NCI-H146 treated with DMSO at 0.1 percent for 48 hours (cell line): ENCODE measurements at regions not wholly inside any gene's neighbourhood (a gene's known extent, or its start where the extent isn't known, plus 50 kb on each side); places are given as distances from the start of the nearest gene placed in this dataset.

Source experiments
- DNase-seq: peaks from one replicate; lab custom pipeline; 2025; ENCODE audit not compliant: unreplicated experiment; lab: John Stamatoyannopoulos, UW

DNA sequence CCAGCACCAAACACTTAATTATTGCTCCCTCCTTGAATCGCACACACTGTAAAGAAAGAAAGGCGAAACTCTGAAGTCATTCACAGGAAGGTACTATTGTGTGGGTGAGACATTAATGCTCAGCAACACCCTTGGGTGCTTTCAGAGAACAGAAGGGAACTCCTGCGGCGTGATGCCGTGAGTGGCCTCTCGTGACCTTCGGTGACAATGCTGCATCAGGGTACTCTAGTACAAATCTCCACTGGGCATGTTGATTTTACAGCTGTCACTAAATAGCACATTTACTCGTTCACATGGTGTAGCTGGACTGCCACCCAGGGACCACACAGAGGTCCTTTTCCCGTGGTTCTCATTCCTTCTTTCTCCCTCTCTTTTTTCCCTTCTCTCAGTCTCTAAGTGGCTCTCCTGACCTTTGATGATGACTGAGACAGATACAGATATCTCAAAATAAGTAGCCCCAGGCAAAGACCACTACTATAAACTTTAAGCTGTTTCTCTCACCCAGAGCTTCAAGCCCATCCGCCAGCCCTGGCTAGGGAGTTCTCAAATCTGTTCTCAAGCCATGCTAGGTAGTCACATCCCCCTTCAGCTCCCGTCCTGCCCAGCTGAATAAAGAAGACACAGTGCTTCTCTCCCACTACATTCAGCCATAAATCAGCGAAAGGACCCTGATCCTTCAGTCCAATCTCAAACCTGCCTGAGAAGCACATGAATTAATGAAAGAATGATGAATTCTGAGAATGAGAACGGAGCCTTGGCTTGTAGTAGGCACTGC, 223.4 kb upstream of the FMN2 start:
- no peak for DNase-seq

DNA sequence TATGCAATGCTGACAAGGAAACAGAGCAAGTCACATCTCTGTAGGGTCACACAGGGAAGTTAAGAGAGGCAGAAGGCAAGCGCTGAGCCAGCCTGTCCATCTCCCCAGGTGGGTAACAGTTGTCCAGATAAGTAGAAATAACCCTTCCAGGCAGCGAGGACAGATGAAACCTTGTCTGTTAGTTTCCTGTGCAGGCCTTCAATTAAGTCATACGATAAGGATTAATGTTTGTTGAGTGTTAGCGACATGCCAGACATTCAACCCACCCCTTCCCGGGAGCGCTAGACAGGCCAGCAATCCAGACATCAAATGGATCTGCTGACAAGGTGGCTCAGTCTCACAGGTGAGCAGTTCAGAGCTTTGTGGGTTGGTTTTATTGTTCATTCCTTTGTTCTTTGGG, 221.5 kb upstream of the FMN2 start:
- no peak for DNase-seq

- DNase-seq, result no peak
Measured at GRCh38 chr1:239872626-239873025, 219.1 kb upstream of the FMN2 start.

- no peak for DNase-seq
Measured at GRCh38 chr1:239874831-239875230, 216.9 kb upstream of the FMN2 start.

DNA sequence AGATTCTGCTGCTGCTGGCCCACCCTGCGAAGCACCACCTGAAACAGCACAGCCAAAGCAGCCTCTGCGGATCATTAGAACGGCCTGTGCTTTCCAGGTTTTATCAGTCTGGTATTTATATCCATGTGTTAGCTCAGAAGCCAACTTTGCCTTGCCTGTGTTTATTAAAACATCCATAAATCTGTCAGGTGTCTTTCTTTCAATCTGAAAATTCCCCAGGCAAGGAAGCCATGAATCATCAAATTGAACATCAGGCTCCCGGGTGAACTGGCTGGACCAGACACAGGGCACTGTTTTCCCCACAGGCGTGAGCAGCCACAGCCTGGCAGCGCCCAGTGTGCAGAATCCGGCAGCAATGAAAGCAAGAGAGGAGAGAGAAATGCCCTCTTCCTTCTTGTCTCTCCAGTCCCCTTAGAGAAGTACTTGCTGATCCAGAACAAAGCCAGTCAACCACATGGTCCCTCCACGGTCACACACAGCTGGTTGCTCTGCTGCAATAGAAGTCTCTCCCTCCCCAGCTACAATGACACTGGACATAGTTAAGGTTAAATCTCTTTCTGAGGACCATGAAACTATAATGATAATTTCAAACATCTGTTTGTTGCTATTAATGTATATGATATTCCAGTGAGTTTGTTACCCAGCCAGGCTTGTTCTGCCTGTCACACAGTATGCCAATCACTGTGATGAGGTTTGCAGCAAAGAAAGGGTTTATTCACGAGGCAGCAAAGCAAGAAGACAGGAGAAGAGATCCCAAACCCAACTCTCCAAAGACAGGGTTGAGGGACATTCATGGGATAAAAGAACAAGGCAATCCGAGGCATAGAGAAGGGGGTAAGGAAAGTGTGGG, 212.1 kb upstream of the FMN2 start:
- no peak for DNase-seq

DNA sequence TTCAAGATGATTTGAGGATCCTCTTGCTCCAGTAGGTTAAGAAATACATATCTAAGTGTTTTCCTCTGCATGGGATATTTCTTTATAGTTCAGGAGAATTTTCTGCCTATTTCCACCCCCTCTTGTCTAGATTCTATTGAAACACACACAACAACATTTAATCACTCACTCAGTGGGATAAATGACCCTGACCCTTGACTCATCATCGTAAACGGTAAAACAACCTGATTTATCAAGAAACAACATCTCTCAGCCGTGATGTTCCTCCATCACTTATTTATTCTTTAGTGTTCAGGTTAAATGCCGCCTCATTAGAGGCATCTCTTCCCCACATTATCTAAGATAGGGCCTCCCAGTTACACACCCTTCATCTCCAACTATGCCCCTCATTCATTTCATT, 208.7 kb upstream of the FMN2 start:
- no peak for DNase-seq

- no peak for DNase-seq
Measured at GRCh38 chr1:239884796-239885195, 206.9 kb upstream of the FMN2 start.

- DNase-seq, result no peak
Measured at GRCh38 chr1:239886266-239886665, 205.4 kb upstream of the FMN2 start.

GRCh38 chr1:239888639-239889038, 203.0 kb upstream of the FMN2 start:
- no peak for DNase-seq

DNA sequence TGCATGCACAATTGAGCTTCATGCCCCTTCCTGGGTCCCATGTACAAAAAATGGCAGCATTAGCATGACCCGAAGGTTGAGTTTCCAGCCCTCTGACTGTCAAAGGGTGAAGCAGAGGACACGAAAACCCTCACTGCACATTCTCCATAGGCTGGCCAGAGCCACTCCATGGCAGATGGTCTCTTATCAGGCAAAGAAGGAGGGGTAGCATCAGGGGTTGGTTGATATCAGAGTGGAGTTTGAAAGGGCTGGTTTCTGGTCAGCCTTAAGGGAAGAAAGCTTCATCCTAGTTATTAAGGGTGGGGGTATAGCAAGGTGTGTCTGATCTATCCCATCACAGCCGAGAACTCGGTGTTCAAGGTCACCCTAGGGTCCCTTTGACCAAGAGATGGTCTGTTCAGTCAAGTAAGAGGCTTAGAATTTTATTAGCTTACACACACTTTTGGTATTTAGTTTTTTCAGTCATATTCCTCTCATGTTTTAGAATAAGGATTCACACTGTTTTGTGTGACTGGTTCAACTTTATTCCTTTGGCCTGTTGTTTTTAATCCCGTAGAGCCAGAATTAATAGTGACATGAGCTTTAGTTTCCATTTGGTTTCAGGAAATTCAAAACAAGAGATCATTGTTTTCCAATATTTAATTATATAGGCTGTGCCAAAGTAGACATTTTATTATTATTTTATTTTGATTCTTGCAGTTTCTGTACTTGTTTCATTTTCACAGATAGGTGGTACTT, 199.9 kb upstream of the FMN2 start:
- no peak for DNase-seq

- DNase-seq, result no peak
Measured at GRCh38 chr1:239892602-239893001, 199.1 kb upstream of the FMN2 start.

DNA sequence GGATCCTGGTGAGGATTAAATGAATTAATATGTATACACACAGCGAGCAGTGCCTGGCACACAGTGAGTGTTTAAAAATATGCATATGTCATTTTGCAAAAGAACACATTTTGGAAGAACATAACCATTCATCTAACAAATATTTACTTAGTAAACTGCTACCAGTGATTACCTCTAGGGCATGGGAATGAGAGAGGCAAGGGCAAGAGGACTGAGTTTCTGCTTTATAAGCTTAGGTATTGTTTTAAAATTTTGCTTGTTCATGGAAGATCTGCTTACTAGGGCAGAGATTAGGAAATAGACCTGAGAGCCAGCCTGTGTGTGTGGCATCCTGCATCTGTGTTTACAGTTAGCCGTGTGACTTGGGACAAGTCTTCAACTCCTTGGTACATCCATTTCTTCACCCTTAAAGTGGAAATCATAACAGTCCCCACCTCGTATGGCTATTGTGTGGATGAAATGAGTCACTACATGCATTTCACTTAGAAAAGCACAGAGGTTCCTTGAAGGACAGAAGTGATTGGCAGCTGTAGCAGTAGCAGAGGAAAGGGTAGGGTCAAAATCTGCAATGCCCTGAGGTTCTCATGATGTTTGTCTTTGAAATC, 198.5 kb upstream of the FMN2 start:
- DNase-seq, result no peak

DNA sequence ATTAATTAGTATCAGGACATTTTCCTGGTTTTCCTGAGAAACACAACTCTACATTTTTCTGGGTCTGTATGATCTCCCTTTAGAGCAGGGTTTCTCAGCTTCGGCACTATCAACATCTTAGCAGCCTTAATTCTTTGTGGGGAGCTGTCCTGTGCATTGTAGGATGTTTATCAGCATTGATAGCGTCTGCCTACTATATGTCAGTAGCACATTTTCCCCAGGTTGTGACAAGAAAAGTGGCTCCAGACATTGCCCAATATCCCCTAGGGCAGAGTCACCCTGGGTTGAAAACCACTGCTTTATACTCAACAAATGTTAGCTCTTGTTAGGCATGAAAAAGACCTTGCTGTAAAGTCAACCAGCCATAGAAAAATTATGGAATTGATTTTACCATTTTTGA, 195.1 kb upstream of the FMN2 start:
- DNase-seq, result no peak

DNA sequence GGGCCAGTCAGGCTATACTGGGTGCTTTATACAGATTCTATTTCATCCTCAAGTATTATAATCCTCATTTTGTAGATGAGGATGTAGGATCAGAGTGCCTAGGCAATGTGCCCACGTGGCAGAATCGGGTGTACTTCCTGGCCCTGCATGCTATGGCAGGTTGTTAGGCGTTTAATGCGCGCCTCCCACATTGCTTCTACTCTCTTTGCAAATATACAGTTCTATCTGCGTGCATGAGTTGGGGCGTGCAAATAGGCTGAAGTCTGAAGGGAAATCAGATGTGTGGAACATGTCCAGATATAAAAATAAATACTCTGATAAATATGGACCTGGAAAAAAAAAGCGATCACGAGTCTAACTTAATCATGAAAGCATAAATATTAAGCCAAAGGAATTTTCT, 194.7 kb upstream of the FMN2 start:
- DNase-seq, result no peak

DNA sequence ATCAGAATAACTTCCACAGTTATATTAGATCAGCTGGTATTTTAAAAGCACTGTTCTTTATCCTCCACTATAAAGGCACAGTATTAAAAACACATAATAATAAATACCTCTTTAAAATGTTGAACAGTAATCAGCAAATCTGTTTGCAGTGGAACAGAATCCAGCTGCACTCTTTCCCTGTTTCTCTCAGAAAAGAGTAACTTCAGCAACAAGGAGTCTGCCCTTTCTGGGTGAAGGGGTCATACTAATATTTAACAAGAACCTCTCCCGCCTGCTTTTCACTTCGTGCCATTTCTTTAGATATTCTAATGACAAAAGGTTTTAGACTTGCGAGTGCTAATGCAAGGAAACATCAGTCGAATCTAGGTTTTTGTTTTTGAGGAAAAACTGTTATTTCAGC, 194.2 kb upstream of the FMN2 start:
- no peak for DNase-seq

DNA sequence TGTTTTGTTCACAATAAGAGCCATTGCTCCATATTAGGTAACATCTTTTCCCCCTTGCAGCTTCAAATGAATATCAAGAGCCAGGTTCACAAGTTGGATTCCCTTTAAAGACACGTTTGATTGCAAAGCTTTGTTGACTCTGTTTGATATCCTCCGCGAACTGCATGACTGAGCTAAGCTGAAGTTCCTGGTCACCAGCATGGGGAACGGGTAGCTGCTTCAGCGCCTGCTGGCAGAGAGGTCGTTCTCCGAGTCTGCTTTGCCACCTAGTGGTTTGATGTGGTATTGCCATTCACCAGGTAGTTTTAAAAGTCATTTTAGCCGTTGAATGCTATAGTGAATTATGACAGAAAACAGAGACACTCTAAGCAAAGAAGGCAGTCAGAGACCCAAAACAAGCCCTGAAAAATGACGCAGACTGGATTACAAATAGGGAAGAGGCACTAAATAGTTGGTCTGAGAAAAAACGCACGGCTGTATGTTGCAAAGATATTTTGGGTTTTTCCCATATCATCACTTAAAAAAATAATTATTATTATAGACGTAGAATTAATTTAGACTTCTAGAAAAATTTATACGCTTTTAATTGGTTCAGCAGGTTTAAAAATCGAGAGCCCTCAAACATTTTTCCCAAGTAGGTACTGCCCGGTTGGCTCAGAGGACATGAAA, 193.5 kb upstream of the FMN2 start:
- peak; percentile 28 for DNase-seq

DNA sequence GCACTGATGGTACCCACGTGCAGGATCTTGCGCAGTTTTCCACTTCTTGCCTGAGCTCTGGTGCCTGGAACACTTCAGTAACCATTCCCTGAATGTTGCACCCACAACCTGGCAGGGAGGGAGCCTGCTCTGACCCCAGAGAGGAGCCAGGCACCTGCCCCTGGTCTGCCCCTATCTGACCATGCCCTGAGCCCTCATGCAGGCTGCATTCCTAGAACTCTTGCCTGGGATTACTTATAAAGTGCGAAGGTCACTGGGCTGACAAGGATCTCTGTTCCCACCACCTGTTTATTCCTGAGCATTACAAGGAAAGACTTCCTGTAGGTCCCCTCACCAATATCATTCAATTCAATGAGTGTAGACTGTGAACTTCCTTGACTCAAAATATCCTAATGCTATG, 191.9 kb upstream of the FMN2 start:
- no peak for DNase-seq

GRCh38 chr1:239906394-239906793, 185.3 kb upstream of the FMN2 start:
- no peak for DNase-seq

GRCh38 chr1:239909898-239910297, 181.8 kb upstream of the FMN2 start:
- no peak for DNase-seq

GRCh38 chr1:239912471-239912870, 179.2 kb upstream of the FMN2 start:
- no peak for DNase-seq

DNA sequence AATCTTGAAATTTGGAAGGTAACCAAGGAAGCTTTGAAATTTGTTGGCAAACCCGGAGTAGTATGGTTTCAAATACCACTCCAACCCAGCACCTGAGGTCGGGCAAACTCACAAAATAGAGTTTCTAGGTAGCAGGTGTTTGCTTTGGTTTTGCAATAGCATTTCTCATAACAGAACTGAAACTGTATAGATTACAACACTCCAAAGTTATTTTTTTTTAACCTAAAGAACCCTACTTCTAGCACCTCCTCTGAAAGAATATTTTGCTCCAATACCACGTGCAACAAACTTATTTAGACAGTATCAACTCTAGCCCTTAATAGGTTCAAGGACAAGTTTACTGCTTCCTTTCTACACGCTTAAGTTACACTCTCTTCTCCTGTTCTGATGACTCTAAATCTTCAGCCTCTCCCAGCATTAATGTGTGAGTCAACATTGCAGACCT, 178.5 kb upstream of the FMN2 start:
- DNase-seq, result no peak
